NCI-H460 (cell line): ENCODE measurements at regions not wholly inside any gene's neighbourhood (a gene's known extent, or its start where the extent isn't known, plus 50 kb on each side); places are given as distances from the start of the nearest gene placed in this dataset.
"Not testable (repeated sequence)": the region's sequence is repeated elsewhere in the genome, so short reads cannot be mapped to it uniquely, and the experiment has no call there.

ENCODE experiments used
- DNase-seq: peaks from one replicate; pipeline ENCODE4 v3.0.0-alpha.2; 2016; ENCODE audit warnings: low read depth; ENCODE audit errors: extremely low read depth

GRCh38 chr14:21891921-21892320, 218.3 kb upstream of the OR4E1 start:
- no peak for DNase-seq

DNA sequence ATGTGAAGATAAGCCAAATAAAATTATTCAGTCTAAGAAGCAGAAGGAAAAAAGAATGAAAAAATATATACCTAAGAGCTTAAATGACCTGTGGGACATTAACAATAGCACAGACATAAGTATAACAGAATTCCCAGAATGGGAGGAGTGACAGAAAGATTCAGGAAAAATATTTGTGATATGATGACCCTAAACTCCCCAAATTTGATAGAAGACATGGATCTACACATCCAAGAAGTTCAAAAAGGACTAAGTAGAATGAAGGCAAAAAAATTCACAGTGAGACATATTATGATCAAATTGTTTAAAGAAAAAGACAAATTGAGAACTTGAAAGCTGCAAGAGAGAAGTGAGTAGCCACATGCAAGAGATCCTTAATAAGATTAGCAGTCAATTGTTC, 211.4 kb upstream of the OR4E1 start:
- DNase-seq, result no peak

DNA sequence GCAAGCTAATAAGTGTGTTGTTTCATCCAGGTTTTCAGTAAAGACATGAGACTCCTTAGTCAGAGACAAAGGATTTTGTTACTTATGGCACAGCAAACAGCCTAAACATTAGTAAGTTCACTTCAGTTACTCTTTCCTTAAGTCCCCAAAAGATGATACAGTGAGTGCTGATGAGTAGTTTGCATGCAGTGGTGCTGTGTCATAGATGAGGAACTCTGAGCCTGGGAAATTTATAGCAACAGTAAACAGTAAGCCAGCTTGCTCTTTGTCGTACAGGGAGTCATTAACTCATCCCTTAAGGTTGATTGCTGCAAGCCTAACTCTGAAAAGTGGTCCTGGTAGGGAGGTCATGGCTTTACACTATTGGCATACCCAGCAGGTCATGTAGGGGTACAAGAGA, 208.6 kb upstream of the OR4E1 start:
- DNase-seq, result no peak

- DNase-seq, result no peak
Observed at GRCh38 chr14:21880918-21881317, 207.3 kb upstream of the OR4E1 start.

DNA sequence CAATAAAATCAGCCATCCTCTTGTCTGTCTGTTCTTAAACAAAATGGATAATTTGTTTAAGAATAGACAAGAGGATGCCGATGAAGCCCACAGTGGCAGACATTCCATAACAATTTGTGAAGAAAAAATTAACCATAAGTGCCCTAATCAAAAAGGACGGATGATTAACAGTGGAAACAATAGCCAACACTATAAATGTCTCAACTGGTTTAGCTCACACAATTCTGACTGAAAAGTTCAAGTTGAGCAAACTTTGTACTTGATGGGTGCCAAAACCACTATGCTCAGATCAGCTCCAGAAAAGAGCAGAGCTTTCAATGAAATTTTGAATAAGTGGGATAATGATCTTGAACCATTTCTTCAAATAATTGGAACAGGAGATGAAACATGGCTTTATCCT, 202.2 kb upstream of the OR4E1 start:
- DNase-seq, result no peak

DNA sequence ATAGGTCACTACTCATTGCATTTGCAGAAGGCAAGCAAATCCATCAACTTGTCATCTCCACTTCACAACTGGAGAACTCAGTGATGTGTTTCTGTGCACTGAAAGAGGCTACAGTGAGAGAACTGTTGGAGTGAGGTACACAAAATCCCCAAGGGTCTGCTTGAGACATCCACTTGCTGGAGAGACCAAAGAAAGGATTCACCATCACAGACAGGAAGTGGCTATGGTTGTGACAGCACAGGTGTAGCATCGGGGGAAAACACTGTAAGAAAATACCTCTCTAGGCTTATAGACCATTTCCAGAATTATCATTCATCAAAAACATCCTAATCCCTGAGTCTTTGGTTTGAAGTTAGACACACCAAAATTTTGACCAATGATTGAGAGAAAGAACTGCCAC, 201.3 kb upstream of the OR4E1 start:
- DNase-seq, result no peak

- no peak for DNase-seq
Observed at GRCh38 chr14:21874167-21874566, 200.5 kb upstream of the OR4E1 start.

DNA sequence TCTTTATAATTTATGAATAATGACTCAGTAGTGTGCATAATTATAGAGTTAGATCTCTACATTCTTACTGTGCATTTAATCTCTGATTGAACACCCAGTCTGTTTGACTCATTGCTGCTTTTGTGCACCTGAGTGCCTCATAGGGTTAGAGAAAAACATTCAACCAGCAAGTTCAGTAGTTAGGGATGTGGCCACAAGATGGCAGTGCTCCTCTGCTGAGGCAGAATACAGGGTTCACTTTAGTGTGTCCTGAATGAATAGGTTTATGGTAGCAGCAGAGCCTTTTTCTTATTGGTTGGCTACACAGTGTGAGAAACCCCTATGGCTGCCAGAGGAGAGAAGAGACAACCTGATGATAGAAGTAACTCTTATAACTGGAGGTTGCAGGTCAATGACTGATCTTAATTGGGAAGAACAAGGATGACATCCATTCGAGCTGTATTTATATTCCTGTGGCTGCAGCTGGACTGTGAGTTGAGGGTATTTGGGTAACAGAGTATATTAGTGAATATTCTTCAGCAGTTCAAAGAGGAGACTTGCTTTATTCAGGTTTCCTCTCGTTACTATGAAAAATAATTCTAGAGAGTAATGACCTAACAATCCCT, 194.9 kb upstream of the OR4E1 start:
- DNase-seq, result peak; percentile 39

DNA sequence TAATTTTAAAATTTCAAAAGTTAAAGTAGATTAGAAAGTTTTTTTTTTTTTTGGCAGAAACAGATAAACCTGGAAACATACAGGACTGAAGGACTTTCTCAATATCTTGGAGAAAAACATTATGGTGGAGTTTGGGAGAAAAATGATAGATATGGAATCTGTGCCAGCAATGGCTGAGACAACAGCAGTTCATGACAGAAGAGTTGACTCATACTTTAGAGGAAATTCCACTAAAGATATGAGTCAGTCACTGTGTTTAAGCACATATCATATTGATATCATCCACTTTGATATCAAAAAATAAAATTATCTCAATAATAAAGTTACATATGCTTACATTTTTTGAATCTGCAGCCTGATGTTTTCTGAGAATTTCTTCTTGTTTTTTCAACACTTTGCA, 193.9 kb upstream of the OR4E1 start:
- DNase-seq, result no peak

GRCh38 chr14:21866479-21866878, 192.9 kb upstream of the OR4E1 start:
- DNase-seq, result no peak

DNA sequence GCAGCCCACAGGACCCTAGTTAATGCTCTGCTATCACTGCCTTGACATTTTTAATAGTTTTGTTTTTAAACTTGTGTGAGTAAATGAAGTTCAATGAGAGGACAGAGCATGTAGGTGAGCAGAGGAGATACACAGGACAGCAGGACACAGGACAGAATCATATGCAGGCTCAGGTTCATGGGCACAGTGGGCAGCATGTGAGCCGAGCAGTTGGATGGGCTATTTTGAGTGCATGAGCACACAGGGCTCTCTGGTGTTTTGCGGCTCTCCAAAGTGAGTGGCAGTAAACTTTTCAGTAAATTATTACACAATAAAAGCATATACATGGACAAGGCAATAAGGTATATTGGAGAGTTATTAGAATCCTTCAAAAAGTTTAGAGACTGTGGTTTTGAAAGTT, 189.7 kb upstream of the OR4E1 start:
- no peak for DNase-seq

- no peak for DNase-seq
Observed at GRCh38 chr14:21861153-21861552, 187.5 kb upstream of the OR4E1 start.

DNA sequence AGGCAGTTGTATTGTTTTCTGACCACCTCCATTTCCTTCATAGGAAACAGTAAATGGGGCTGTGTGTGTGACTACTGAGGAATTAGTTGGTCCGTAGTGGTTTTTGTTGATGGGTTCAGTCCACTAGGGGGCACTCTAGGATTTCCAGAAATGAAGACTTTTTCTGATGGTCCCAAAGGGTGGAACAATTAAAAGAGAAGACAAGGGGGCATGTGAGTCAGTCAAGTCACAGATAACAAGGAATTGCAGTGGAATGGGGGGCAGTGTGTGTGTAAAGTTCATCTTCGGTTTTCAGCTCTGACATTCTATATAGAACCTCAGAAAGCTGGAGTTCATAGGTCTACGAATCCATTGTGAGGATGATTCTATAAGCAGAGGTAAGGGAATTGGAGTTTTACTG, 186.6 kb upstream of the OR4E1 start:
- DNase-seq, result peak; percentile 26

DNA sequence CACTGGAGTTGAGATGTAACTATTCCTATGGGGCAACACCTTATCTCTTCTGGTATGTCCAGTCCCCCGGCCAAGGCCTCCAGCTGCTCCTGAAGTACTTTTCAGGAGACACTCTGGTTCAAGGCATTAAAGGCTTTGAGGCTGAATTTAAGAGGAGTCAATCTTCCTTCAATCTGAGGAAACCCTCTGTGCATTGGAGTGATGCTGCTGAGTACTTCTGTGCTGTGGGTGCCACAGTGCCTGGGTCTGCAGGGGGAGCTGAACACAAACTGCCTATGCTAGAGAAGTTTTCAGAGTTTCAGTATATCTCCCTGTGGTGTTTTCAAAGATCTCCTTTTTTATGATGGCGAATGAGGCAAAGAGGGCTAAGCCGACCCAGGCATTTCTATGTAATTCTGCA, 179.2 kb upstream of the OR4E1 start:
- no peak for DNase-seq

- peak; percentile 42 for DNase-seq
Observed at GRCh38 chr14:21852061-21852664, 178.5 kb upstream of the OR4E1 start.

- DNase-seq, result not testable (repeated sequence)
Observed at GRCh38 chr14:21846902-21847301, 173.3 kb upstream of the OR4E1 start.

- peak; percentile 44 for DNase-seq
Observed at GRCh38 chr14:21846227-21846885, 172.7 kb upstream of the OR4E1 start.

DNA sequence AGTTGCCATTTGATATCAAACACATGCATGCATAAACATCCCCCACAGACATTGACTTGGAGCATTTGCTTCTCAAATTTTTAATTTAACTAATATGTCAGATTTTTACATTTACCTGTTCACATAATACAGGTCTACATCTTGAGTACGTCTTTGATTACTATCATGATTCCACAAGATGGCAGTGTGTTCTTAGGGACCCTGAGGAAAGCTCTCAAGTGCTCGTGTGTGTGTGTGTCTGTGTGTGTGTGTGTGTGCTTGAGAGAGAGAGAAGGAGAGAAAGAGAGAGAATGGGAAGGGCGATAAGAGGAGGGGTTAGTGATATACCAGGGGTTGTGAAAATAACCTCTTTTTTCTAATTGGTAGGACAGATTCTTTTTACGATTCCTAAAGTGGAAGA, 167.1 kb upstream of the OR4E1 start:
- DNase-seq, result no peak

GRCh38 chr14:21833836-21834235, 160.2 kb upstream of the OR4E1 start:
- DNase-seq, result no peak

- DNase-seq, result no peak
Observed at GRCh38 chr14:21825845-21826244, 152.2 kb upstream of the OR4E1 start.

DNA sequence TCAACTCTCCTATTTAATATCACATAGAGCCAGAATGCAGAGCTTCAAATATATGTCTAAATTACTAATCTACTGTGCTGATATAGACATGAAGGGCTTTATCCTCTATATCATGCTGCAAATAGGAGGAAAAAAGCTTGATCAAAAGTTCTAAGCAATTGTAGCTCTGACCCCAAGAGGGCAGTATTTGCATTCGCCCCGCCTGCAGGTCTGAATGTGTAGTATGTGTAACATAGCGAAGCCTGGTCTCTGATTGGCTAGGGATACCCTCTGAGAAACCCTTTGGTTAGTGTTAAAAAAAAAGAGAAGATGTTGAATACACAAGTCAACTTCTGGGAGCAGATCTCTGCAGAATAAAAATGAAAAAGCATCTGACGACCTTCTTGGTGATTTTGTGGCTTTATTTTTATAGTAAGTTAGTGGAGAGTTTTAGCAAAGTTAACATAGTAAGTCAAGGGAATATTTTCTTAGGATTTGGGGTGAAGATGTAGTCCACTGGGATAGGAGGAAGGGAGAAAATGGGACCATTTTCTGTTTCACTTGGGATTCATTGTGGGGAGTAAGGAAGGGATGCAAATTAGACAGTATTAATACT, 151.6 kb upstream of the OR4E1 start:
- DNase-seq, result peak; percentile 30

GRCh38 chr14:21822109-21822508, 148.5 kb upstream of the OR4E1 start:
- no peak for DNase-seq
